Osteocyte (in vitro differentiated cells): ENCODE measurements at regions not wholly inside any gene's neighbourhood (a gene's known extent, or its start where the extent isn't known, plus 50 kb on each side); places are given as distances from the start of the nearest gene placed in this dataset.

Experiments
- DNase-seq: peaks from one replicate; pipeline ENCODE4 v3.0.0; 2021; ENCODE audit warnings: mixed read lengths; ENCODE audit not compliant: unreplicated experiment; ENCODE audit errors: extremely low spot score
- H3K27ac Mint-ChIP-seq: one replicate; pipeline ENCODE4 v1.8.0; 2021; ENCODE audit warnings: mild to moderate bottlenecking, mixed read lengths; ENCODE audit not compliant: unreplicated experiment
- H3K27me3 Mint-ChIP-seq: one replicate; pipeline ENCODE4 v1.8.0; 2021; ENCODE audit warnings: mixed read lengths; ENCODE audit not compliant: unreplicated experiment
- H3K36me3 Mint-ChIP-seq: one replicate; pipeline ENCODE4 v1.8.0; 2021; ENCODE audit warnings: mixed read lengths; ENCODE audit not compliant: unreplicated experiment
- H3K4me1 Mint-ChIP-seq: one replicate; pipeline ENCODE4 v1.8.0; 2021; ENCODE audit warnings: mixed read lengths; ENCODE audit not compliant: unreplicated experiment
- H3K4me3 Mint-ChIP-seq: one replicate; pipeline ENCODE4 v1.8.0; 2021; ENCODE audit warnings: mild to moderate bottlenecking, moderate library complexity, mixed read lengths; ENCODE audit not compliant: unreplicated experiment
- H3K9me3 Mint-ChIP-seq: one replicate; pipeline ENCODE4 v1.8.0; 2021; ENCODE audit warnings: mixed read lengths; ENCODE audit not compliant: unreplicated experiment
- TF ChIP-seq, protein P1 (sequence below): fragments of 200-600 bp; sonication (generic); IDR thresholded peaks from 2 replicates; pipeline ENCODE4 v1.5.0; 2021; ENCODE audit warnings: antibody characterized with exemption, mild to moderate bottlenecking, moderate library complexity

DNA sequence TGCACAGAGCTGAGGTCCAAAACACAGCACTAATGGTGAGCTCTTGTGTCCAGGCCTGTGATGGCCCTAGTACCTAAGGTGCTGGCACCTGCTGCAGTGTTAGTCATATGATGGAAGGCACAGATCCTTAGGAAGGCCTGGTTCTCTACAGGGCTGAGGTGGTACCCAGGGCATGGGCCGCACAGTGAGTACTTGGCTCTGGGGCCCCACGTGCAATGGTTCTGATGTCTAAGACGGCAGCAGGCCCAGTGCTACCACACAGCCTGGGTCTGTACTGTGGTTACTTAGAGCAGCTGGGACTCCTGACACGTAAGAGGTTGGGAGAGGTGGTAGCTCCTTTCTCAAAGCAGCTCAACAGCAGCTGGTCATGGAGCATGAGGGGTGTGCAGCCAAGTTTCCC, 70.6 kb upstream of the MAGI2 start:
- Mint-ChIP-seq H3K4me1 (peaks cover 22% of the 10 kb centered on the region), H3K9me3 (no peaks in the 10 kb centered on the region), H3K36me3 (no peaks in the 10 kb centered on the region), H3K27ac (peak overlapping the region; percentile 19), H3K4me3 (no peak overlapping the region), H3K27me3 (no peaks in the 10 kb centered on the region)
- TF ChIP-seq, protein P1, sequence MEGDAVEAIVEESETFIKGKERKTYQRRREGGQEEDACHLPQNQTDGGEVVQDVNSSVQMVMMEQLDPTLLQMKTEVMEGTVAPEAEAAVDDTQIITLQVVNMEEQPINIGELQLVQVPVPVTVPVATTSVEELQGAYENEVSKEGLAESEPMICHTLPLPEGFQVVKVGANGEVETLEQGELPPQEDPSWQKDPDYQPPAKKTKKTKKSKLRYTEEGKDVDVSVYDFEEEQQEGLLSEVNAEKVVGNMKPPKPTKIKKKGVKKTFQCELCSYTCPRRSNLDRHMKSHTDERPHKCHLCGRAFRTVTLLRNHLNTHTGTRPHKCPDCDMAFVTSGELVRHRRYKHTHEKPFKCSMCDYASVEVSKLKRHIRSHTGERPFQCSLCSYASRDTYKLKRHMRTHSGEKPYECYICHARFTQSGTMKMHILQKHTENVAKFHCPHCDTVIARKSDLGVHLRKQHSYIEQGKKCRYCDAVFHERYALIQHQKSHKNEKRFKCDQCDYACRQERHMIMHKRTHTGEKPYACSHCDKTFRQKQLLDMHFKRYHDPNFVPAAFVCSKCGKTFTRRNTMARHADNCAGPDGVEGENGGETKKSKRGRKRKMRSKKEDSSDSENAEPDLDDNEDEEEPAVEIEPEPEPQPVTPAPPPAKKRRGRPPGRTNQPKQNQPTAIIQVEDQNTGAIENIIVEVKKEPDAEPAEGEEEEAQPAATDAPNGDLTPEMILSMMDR = no peak
- DNase-seq = no peak

DNA sequence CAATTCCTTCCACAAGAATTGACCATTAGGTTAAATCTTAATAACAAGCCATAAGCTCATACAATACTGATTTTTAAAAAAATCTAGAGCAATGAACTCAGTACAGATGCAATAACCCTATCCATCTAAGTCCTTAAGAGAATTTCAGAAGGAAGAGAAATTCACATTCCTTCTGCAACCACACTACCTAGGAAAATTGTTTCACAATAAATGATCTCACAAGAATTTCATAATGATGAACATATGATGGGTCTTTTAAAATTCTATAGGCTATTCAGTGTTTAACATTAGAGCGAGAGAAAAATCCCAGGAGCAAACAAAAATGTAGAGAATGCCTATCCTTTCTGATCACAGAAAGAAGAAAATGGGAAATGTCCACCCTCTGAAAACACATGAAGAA, 70.0 kb upstream of the MAGI2 start:
- H3K27me3 Mint-ChIP-seq = no peaks in the 10 kb centered on the region

DNA sequence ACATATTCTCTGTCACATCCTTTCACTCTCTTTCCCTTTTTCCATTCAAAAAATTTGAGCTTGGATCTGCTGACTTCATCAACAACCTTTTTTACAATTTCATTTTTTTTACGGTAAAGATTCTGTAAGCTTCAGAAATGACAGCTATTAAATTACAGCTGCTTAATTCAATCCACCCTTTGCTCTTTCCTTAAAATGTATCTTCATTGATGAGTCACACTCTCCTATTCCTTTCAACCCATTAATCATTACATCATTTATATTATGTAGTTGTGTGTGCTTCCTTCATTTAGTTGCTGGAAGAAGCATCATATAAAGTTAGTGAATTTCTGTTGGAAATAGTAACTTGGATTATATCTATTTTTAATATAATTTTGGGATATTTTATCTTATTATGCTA, 67.1 kb upstream of the MAGI2 start:
- Mint-ChIP-seq H3K4me1 (peaks cover 18% of the 10 kb centered on the region), H3K36me3 (no peaks in the 10 kb centered on the region), H3K9me3 (no peaks in the 10 kb centered on the region), H3K27ac (no peak overlapping the region), H3K27me3 (no peaks in the 10 kb centered on the region), H3K4me3 (no peak overlapping the region)
- DNase-seq = no peak
- TF ChIP-seq, protein P1 = no peak

More for the DNA sequence above, 70.0 kb upstream of the MAGI2 start:
- H3K9me3 Mint-ChIP-seq = no peaks in the 10 kb centered on the region
- TF ChIP-seq, protein P1 = no peak
- no peak overlapping the region for H3K4me3 Mint-ChIP-seq
- H3K4me1 Mint-ChIP-seq = peaks cover 22% of the 10 kb centered on the region
- H3K27ac Mint-ChIP-seq = peak overlapping the region; percentile 19
- H3K36me3 Mint-ChIP-seq = no peaks in the 10 kb centered on the region
- DNase-seq = no peak

DNA sequence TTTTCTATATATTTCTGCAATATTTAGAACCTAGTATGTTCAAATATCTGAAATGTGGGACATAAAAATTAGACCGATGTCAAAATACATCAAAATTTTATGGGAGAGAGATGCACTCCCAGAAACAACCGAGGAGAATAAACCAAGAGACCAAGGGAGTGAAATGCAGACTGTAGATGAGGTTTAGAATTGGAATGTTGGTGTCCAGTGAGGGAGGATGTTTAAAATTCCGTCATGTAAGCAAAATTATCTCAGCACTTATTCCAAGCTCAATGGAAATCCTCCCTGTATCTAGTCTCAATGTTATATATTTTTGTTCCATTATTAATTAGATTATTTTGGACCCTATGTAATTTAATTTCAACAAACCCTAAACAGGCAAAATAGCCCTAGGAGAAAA, 61.9 kb upstream of the MAGI2 start:
- Mint-ChIP-seq H3K27me3 (no peaks in the 10 kb centered on the region), H3K9me3 (no peaks in the 10 kb centered on the region), H3K27ac (no peak overlapping the region), H3K4me3 (no peak overlapping the region), H3K36me3 (no peaks in the 10 kb centered on the region), H3K4me1 (no peaks in the 10 kb centered on the region)
- TF ChIP-seq, protein P1 = no peak
- no peak for DNase-seq

DNA sequence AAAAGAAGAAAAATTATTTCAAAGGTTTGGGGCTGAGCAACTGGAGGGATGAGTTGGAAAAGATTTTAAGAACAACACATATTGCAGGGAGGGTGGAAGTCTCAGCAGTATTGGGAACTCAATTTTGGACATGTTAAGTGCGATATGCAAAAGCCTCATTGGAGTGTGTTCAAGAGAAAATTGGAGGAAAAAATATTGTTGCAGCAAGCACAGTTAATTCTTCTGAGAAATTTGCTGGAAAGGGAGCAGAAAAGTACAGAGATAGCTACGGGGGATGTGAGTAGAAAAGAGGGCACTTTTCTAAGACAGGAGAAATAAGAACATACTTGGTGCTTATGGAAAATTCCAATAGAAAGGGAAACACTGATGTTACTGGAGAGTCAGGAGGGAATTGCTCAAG, 59.8 kb upstream of the MAGI2 start:
- no peaks in the 10 kb centered on the region for H3K36me3 Mint-ChIP-seq
- H3K9me3 Mint-ChIP-seq = no peaks in the 10 kb centered on the region
- H3K27me3 Mint-ChIP-seq = no peaks in the 10 kb centered on the region
- TF ChIP-seq, protein P1 = no peak
- H3K27ac Mint-ChIP-seq = no peak overlapping the region
- no peak for DNase-seq
- no peaks in the 10 kb centered on the region for H3K4me1 Mint-ChIP-seq
- H3K4me3 Mint-ChIP-seq = no peak overlapping the region
